Mucosa of rectum (tissue), 2 donors: ENCODE measurements at regions not wholly inside any gene's neighbourhood (a gene's known extent, or its start where the extent isn't known, plus 50 kb on each side); places are given as distances from the start of the nearest gene placed in this dataset.
"Not testable (repeated sequence)": the region's sequence is repeated elsewhere in the genome, so short reads cannot be mapped to it uniquely, and the experiment has no call there.

ENCODE experiments used
- H3K27ac ChIP-seq, 2 donors: one replicate each; pipeline ENCODE4 v1.7.0; 2013; ENCODE audit warnings: inconsistent platforms in 2 of 2, low read depth in 2 of 2, low read length in 2 of 2
- H3K27me3 ChIP-seq, 2 donors: one replicate each; pipeline ENCODE4 v1.7.0; 2013; ENCODE audit warnings: low read length in 2 of 2; ENCODE audit not compliant: control insufficient read depth in 2 of 2, insufficient read depth in 2 of 2
- H3K36me3 ChIP-seq, 2 donors: one replicate each; pipeline ENCODE4 v1.7.0; 2013; ENCODE audit warnings: low read length in 2 of 2; ENCODE audit not compliant: control insufficient read depth in 2 of 2, insufficient read depth in 2 of 2
- H3K4me1 ChIP-seq, 2 donors: one replicate each; pipeline ENCODE4 v1.7.0; 2013; ENCODE audit warnings: low read length in 2 of 2, mild to moderate bottlenecking in 1 of 2; ENCODE audit not compliant: control insufficient read depth in 2 of 2, insufficient read depth in 2 of 2
- H3K4me3 ChIP-seq, 2 donors: one replicate each; pipeline ENCODE4 v1.7.0; 2013; ENCODE audit warnings: low read length in 2 of 2
- H3K9ac ChIP-seq, 2 donors: one replicate each; pipeline ENCODE4 v1.7.0; 2013; ENCODE audit warnings: low read length in 2 of 2, low read depth in 1 of 2, mild to moderate bottlenecking in 1 of 2
- H3K9me3 ChIP-seq, 2 donors: one replicate each; pipeline ENCODE4 v1.7.0; 2013; ENCODE audit warnings: low read length in 2 of 2; ENCODE audit not compliant: control insufficient read depth in 2 of 2
- donor health status: healthy.
- donor health status: Normal muscosa, but diverticular disease.

DNA sequence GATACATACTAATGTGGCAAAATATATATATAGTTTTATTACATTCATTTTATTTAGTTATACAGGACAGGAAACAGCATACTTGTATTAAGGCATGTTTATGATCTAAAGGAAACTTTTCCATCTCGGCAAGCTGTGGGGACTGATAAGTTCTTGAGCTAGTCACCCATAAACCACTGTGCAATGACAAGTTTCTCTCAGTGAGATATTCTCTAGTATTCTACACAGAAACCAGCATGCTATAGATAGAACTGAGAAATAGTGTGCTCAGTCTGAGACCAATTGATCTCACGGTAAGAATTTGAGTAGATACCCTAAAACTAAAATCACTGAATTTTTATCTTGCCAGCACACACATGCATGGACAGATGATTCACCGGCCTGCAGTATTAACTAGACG is 717.6 kb upstream of the NOVA1 start:
- no peaks in the 10 kb centered on the region for H3K36me3 ChIP-seq
- H3K9ac ChIP-seq = no peak overlapping the region
- no peaks in the 10 kb centered on the region for H3K9me3 ChIP-seq
- no peak overlapping the region for H3K4me3 ChIP-seq
- H3K4me1 ChIP-seq = no peaks in the 10 kb centered on the region
- no peak overlapping the region for H3K27ac ChIP-seq
- H3K27me3 ChIP-seq = no peaks in the 10 kb centered on the region

DNA sequence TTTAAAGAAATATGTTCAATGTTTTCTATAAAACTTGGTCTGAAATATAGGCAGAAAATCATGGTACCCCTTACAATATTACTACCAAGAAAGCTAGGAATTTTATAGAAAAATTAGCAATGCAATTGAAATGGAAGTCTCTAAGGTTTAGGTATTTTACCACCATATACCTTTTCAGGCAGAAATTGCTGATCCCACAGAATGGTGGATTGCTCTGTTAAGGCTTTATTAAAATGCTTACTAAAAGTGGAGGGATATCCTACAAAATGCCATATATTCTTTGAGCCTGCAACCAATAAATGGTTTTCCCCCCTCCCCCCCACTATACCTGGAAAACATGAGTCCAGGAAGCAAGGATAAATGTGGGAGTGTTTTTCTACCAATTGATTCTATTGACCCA is 718.1 kb upstream of the NOVA1 start:
- no peaks in the 10 kb centered on the region for H3K9me3 ChIP-seq

GRCh38 chr14:27318774-27319420 is 721.1 kb upstream of the NOVA1 start:
- no peaks in the 10 kb centered on the region for H3K27me3 ChIP-seq
- no peaks in the 10 kb centered on the region for H3K4me1 ChIP-seq
- no peak overlapping the region for H3K4me3 ChIP-seq
- no peaks in the 10 kb centered on the region for H3K9me3 ChIP-seq
- H3K9ac ChIP-seq = no peak overlapping the region
- H3K27ac ChIP-seq = no peak overlapping the region
- H3K36me3 ChIP-seq = no peaks in the 10 kb centered on the region

More for the DNA sequence above, 718.1 kb upstream of the NOVA1 start:
- Histone ChIP-seq H3K27me3 (no peaks in the 10 kb centered on the region), H3K27ac (no peak overlapping the region), H3K4me3 (no peak overlapping the region), H3K9ac (no peak overlapping the region), H3K4me1 (no peaks in the 10 kb centered on the region), H3K36me3 (no peaks in the 10 kb centered on the region)

DNA sequence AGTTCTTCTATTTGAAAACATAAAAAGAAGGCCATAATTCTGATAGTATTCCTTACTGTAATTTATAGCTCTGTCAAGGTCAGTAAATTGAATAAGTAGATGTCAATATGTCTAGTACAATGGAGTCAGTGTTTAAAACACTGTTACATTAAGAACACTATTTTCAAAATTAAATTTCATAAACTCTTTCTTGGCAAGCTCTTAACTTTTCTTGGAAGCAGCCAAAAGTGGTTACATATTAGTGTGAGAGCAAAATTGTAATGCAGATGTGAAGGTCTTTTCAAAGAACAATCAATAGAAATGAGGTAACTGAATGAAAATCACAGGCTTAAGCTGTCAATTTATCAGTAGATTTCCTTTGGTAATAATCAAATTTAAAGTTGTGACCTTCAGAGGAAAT is 722.4 kb upstream of the NOVA1 start:
- H3K9me3 ChIP-seq = no peaks in the 10 kb centered on the region
- no peak overlapping the region for H3K27ac ChIP-seq
- H3K9ac ChIP-seq = no peak overlapping the region
- no peaks in the 10 kb centered on the region for H3K4me1 ChIP-seq
- H3K27me3 ChIP-seq = no peaks in the 10 kb centered on the region
- H3K36me3 ChIP-seq = no peaks in the 10 kb centered on the region
- no peak overlapping the region for H3K4me3 ChIP-seq

DNA sequence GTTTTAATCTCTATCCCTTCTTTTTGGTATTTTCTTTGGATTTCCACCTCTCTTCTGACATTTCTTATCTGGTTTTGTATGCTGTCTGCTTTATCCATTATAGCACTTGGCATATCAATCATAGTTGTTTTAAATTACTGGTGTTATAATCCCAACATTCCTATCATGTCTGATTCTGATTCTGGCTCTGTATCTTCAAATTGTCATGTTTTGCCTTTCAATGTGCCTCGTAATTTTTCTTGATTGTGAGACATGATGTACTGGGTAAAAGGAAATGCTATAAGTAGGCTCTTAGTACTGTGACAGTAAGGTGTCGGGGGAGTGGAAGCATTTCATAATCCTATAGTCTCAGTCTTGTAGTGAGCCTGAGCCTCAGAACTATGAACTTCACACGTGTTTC is 729.3 kb upstream of the NOVA1 start:
- Histone ChIP-seq H3K9me3 (no peaks in the 10 kb centered on the region), H3K4me1 (no peaks in the 10 kb centered on the region), H3K9ac (no peak overlapping the region), H3K27ac (no peak overlapping the region), H3K4me3 (no peak overlapping the region), H3K36me3 (no peaks in the 10 kb centered on the region), H3K27me3 (no peaks in the 10 kb centered on the region)

- H3K27ac ChIP-seq = no peak overlapping the region
- H3K36me3 ChIP-seq = no peaks in the 10 kb centered on the region
- no peak overlapping the region for H3K4me3 ChIP-seq
- no peak overlapping the region for H3K9ac ChIP-seq
- no peaks in the 10 kb centered on the region for H3K27me3 ChIP-seq
- no peaks in the 10 kb centered on the region for H3K9me3 ChIP-seq
- H3K4me1 ChIP-seq = no peaks in the 10 kb centered on the region
Measured at GRCh38 chr14:27338012-27338411, 740.2 kb upstream of the NOVA1 start.

DNA sequence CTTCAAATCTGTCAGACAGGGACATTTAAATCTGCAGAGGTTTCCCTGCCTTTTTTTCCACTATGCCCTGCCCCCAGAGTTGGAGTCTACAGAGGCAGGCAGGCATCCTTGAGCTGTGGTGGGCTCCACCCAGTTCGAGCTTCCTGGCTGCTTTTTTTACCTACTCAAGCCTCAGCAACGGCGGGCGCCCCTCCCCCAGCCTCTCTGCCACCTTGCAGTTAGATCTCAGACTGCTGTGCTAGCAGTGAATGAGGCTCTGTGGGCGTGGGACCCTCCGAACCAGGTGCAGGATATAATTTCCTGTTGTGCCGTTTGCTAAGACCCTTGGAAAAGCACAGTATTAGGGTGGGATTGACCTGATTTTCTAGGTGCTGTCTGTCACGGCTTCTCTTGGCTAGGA is 765.2 kb upstream of the NOVA1 start:
- H3K9me3 ChIP-seq, H3K27ac ChIP-seq, H3K9ac ChIP-seq, H3K36me3 ChIP-seq, H3K4me3 ChIP-seq, H3K4me1 ChIP-seq, H3K27me3 ChIP-seq: not testable (repeated sequence)

GRCh38 chr14:27366596-27366995 is 768.8 kb upstream of the NOVA1 start:
- H3K4me1 ChIP-seq = no peaks in the 10 kb centered on the region
- no peaks in the 10 kb centered on the region for H3K9me3 ChIP-seq
- no peak overlapping the region for H3K9ac ChIP-seq
- H3K27me3 ChIP-seq = no peaks in the 10 kb centered on the region
- H3K27ac ChIP-seq = no peak overlapping the region
- no peaks in the 10 kb centered on the region for H3K36me3 ChIP-seq
- H3K4me3 ChIP-seq = no peak overlapping the region

DNA sequence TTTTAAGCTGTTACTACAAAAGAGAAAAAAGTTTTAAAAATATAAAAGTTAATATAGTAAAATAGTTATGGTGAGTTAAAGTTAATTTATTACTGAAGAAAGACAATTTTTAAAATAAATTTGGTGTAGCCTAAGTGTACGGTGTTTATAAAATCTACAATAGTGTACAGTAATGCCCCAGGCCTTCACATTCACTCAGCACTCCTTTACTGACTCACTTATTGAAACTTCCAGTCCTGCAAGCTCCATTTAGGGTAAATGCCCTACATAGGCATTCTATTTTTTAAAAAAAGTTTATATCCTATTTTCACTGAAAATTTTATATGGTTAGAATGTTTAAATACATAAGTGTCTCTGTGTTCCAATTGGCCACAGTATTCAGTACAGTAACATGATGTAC is 769.5 kb upstream of the NOVA1 start:
- Histone ChIP-seq H3K4me1 (no peaks in the 10 kb centered on the region), H3K27ac (no peak overlapping the region), H3K36me3 (no peaks in the 10 kb centered on the region), H3K4me3 (no peak overlapping the region), H3K9ac (no peak overlapping the region), H3K27me3 (no peaks in the 10 kb centered on the region), H3K9me3 (no peaks in the 10 kb centered on the region)

DNA sequence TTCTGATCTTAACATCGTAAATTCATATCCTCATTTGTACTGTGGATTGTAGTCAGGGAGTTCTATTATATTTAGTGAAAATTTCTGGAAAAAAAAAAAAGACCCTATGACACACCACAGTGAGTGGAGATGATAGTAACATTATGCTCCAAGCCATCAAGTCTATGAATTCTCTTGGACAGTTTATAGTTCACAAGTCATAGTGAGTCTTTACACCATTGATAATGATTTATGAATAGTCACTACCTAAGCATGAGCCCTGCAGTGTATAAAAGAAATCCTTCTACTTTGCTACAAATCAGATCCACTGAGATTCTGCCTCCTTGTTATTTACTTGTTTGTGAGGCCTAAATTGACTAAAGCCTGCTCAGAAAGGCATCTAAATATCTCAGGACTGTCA is 772.2 kb upstream of the NOVA1 start:
- no peaks in the 10 kb centered on the region for H3K27me3 ChIP-seq
- H3K9ac ChIP-seq = no peak overlapping the region
- no peaks in the 10 kb centered on the region for H3K9me3 ChIP-seq
- H3K4me3 ChIP-seq = no peak overlapping the region
- H3K36me3 ChIP-seq = no peaks in the 10 kb centered on the region
- no peaks in the 10 kb centered on the region for H3K4me1 ChIP-seq
- no peak overlapping the region for H3K27ac ChIP-seq

GRCh38 chr14:27370775-27371174 is 772.9 kb upstream of the NOVA1 start:
- Histone ChIP-seq H3K36me3 (no peaks in the 10 kb centered on the region), H3K27ac (no peak overlapping the region), H3K9me3 (no peaks in the 10 kb centered on the region), H3K27me3 (no peaks in the 10 kb centered on the region), H3K4me1 (no peaks in the 10 kb centered on the region), H3K4me3 (no peak overlapping the region), H3K9ac (no peak overlapping the region)
